Loucy (cell line): ENCODE measurements at regions not wholly inside any gene's neighbourhood (a gene's known extent, or its start where the extent isn't known, plus 50 kb on each side); places are given as distances from the start of the nearest gene placed in this dataset.

Experiments
- H2AFZ ChIP-seq: fragments of 200-600 bp; sonication (generic); 2 replicates; pipeline ENCODE4 v1.6.0; 2016; ENCODE audit warnings: antibody characterized with exemption, mild to moderate bottlenecking, low read length, moderate library complexity
- H3F3A ChIP-seq: fragments of 200-600 bp; 2 replicates; pipeline ENCODE4 v1.6.0; 2016; ENCODE audit warnings: antibody characterized with exemption, low read depth, mild to moderate bottlenecking
- H3K27me3 ChIP-seq: fragments of 200-600 bp; sonication (generic); 2 replicates; pipeline ENCODE4 v1.6.1; 2014; ENCODE audit warnings: low read length, mild to moderate bottlenecking; ENCODE audit not compliant: insufficient read depth, poor library complexity, severe bottlenecking
- H3K36me3 ChIP-seq: fragments of 200-600 bp; sonication (generic); 2 replicates; pipeline ENCODE4 v1.6.1; 2016; ENCODE audit warnings: low read length; ENCODE audit not compliant: insufficient read depth
- H3K4me1 ChIP-seq: fragments of 200-600 bp; sonication (generic); 2 replicates; pipeline ENCODE4 v1.5.1; 2014; ENCODE audit warnings: low read length, mild to moderate bottlenecking; ENCODE audit not compliant: insufficient read depth, poor library complexity, severe bottlenecking
- H3K4me2 ChIP-seq: fragments of 200-600 bp; sonication (generic); 2 replicates; pipeline ENCODE4 v1.6.0; 2014; ENCODE audit warnings: antibody characterized with exemption, low read length, low read depth, mild to moderate bottlenecking; ENCODE audit not compliant: poor library complexity, severe bottlenecking
- H3K4me3 ChIP-seq: fragments of 200-600 bp; sonication (generic); 2 replicates; pipeline ENCODE4 v1.5.1; 2014; ENCODE audit warnings: low read length, mild to moderate bottlenecking, mixed read lengths; ENCODE audit not compliant: poor library complexity, severe bottlenecking
- H3K79me2 ChIP-seq: fragments of 200-600 bp; sonication (generic); 2 replicates; pipeline ENCODE4 v1.6.1; 2014; ENCODE audit warnings: low read length; ENCODE audit not compliant: insufficient read depth
- H3K9ac ChIP-seq: fragments of 200-600 bp; sonication (generic); 2 replicates; pipeline ENCODE4 v1.6.0; 2014; ENCODE audit warnings: mild to moderate bottlenecking, low read depth, low read length, moderate library complexity; ENCODE audit not compliant: poor library complexity, severe bottlenecking
- H3K9me2 ChIP-seq: fragments of 200-600 bp; sonication (generic); replicated peaks from 2 replicates; pipeline ENCODE4 v1.6.1; 2016; ENCODE audit warnings: low read depth, low read length, mixed read lengths
- H3K9me3 ChIP-seq: fragments of 200-600 bp; sonication (generic); 2 replicates; pipeline ENCODE4 v1.6.1; 2014; ENCODE audit warnings: mild to moderate bottlenecking, antibody characterized with exemption, low read length, low read depth; ENCODE audit not compliant: insufficient read depth
- H4K20me1 ChIP-seq: fragments of 200-600 bp; sonication (generic); 2 replicates; pipeline ENCODE4 v1.6.0; 2014; ENCODE audit warnings: antibody characterized with exemption, low read length, mild to moderate bottlenecking; ENCODE audit not compliant: insufficient read depth, poor library complexity, severe bottlenecking
- CTCF ChIP-seq: fragments of 200-600 bp; sonication (generic); conservative IDR thresholded peaks from 2 replicates; pipeline ENCODE4 v1.5.1; 2014; ENCODE audit warnings: mild to moderate bottlenecking, antibody characterized with exemption, low read length
- EZH2phosphoT487 ChIP-seq: fragments of 200-600 bp; IDR thresholded peaks from 2 replicates; pipeline ENCODE4 v1.6.1; 2018; ENCODE audit warnings: antibody characterized with exemption, mild to moderate bottlenecking, moderate library complexity, borderline replicate concordance

GRCh38 chr20:60869625-60870024, 382.4 kb upstream of the CDH4 start:
- Histone ChIP-seq H3K4me2 (no peak overlapping the region), H3K27me3 (no peaks in the 10 kb centered on the region), H3K9me3 (no peaks in the 10 kb centered on the region), H2AFZ (no peak overlapping the region), H3K79me2 (no peaks in the 10 kb centered on the region), H3K4me1 (no peaks in the 10 kb centered on the region), H3K4me3 (no peak overlapping the region), H3K36me3 (no peaks in the 10 kb centered on the region), H3K9ac (no peak overlapping the region), H4K20me1 (no peaks in the 10 kb centered on the region), H3K9me2 (no peaks in the 10 kb centered on the region), H3F3A (no peaks in the 10 kb centered on the region)
- TF ChIP-seq EZH2phosphoT487 (no peak), CTCF (no peak)

DNA sequence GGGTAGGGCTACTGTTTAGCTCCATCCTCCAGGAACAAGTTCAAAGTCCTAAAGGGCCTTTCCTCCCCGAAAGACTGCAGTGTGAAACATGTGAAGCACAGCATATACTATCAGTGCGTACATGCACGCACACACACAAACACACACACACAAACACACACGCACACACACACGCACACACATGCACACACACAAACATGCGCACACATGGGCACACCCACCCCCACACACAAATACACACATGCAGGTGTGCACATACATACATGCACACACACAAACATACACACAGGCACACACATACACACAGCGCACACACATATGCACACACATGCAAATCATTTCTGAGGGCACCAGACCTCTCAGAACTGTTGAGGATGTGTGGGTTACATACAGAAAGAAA, 382.0 kb upstream of the CDH4 start:
- Histone ChIP-seq H3K36me3 (no peaks in the 10 kb centered on the region), H3K9me3 (no peaks in the 10 kb centered on the region), H3K4me3 (no peak overlapping the region), H3K9me2 (no peaks in the 10 kb centered on the region), H3F3A (no peaks in the 10 kb centered on the region), H3K79me2 (no peaks in the 10 kb centered on the region), H3K4me1 (no peaks in the 10 kb centered on the region), H3K9ac (no peak overlapping the region), H3K27me3 (no peaks in the 10 kb centered on the region), H4K20me1 (no peaks in the 10 kb centered on the region), H2AFZ (no peak overlapping the region), H3K4me2 (no peak overlapping the region)
- TF ChIP-seq EZH2phosphoT487 (no peak), CTCF (no peak)

DNA sequence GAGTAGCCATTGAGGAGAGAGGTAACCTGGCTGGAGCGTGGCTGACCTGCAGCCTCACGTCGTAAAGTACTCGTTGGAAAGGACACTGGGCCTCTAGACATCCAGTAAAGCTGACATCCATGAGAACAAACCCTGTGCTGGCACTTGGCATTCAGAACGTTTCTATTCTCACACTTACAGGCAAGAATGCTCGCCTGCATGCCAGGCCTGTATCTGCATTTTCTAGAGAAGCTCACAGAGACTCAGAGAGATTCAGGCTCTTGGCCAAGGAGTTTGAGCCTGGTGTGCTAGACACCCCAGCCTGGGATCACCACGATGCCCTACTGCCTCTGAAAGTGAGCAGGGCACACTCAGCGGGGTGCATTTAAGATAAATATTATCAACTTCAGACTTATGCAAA, 379.8 kb upstream of the CDH4 start:
- no peak overlapping the region for H3K9ac ChIP-seq
- no peaks in the 10 kb centered on the region for H3K9me3 ChIP-seq
- no peaks in the 10 kb centered on the region for H3K79me2 ChIP-seq
- H2AFZ ChIP-seq: no peak overlapping the region
- TF ChIP-seq CTCF: no peak
- TF ChIP-seq EZH2phosphoT487: no peak
- no peaks in the 10 kb centered on the region for H3K4me1 ChIP-seq
- H3K36me3 ChIP-seq: no peaks in the 10 kb centered on the region
- H3K4me2 ChIP-seq: no peak overlapping the region
- no peaks in the 10 kb centered on the region for H3K9me2 ChIP-seq
- no peaks in the 10 kb centered on the region for H4K20me1 ChIP-seq
- no peak overlapping the region for H3K4me3 ChIP-seq
- H3F3A ChIP-seq: no peaks in the 10 kb centered on the region
- H3K27me3 ChIP-seq: no peaks in the 10 kb centered on the region
